ENCODE measurements at regions not wholly inside any gene's neighbourhood (a gene's known extent, or its start where the extent isn't known, plus 50 kb on each side); places are given as distances from the start of the nearest gene placed in this dataset.

GRCh38 chr2:5824126-5824525, 131.9 kb downstream of the SOX11 start:
- H3K9me3 ChIP-seq: no peaks in the 10 kb centered on the region
- H3K4me1 ChIP-seq: no peaks in the 10 kb centered on the region
- TF ChIP-seq POLR2A (IDR thresholded peaks at IDR 0.05): no peak
- no peak for TF ChIP-seq CTCF (IDR thresholded peaks at IDR 0.05)
- H3K4me3 ChIP-seq: no peak overlapping the region
- H3K27me3 ChIP-seq: no peaks in the 10 kb centered on the region
- no peak overlapping the region for H3K27ac ChIP-seq
- DNase-seq: no peak
- H3K36me3 ChIP-seq: no peaks in the 10 kb centered on the region

GRCh38 chr2:5825686-5826085, 133.5 kb downstream of the SOX11 start:
- no peaks in the 10 kb centered on the region for H3K36me3 ChIP-seq
- H3K27ac ChIP-seq: no peak overlapping the region
- H3K27me3 ChIP-seq: no peaks in the 10 kb centered on the region
- no peaks in the 10 kb centered on the region for H3K9me3 ChIP-seq
- H3K4me3 ChIP-seq: no peak overlapping the region
- no peaks in the 10 kb centered on the region for H3K4me1 ChIP-seq
- TF ChIP-seq CTCF (IDR thresholded peaks at IDR 0.05): no peak
- TF ChIP-seq POLR2A (IDR thresholded peaks at IDR 0.05): no peak
- DNase-seq: no peak

GRCh38 chr2:5826979-5827655, 134.9 kb downstream of the SOX11 start:
- Histone ChIP-seq H3K27me3 (no peaks in the 10 kb centered on the region), H3K4me1 (no peaks in the 10 kb centered on the region), H3K27ac (no peak overlapping the region), H3K4me3 (no peak overlapping the region), H3K36me3 (no peaks in the 10 kb centered on the region), H3K9me3 (no peaks in the 10 kb centered on the region)
- TF ChIP-seq POLR2A (IDR thresholded peaks at IDR 0.05) (no peak), CTCF (IDR thresholded peaks at IDR 0.05) (no peak)
- no peak for DNase-seq

DNA sequence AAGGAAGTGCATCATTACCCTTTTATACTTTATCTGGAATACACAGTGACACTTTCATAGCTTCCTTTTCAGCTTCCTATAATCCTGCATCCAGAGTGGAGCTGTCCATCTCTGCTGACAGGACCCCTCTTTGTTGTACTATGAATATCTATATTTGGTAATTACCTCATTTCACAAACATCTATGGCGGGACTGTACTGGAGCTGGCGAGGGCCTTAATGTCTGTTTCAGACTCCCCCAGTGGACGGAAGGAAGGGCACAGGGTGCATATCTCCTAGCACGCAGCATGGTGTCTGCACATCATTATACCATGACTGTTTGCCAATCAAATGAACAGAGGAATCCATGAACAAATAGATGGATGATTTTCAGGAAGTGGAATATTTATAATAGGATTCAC, 142.3 kb downstream of the SOX11 start:
- H3K4me3 ChIP-seq: no peak overlapping the region
- no peaks in the 10 kb centered on the region for H3K4me1 ChIP-seq
- no peaks in the 10 kb centered on the region for H3K9me3 ChIP-seq
- no peak for TF ChIP-seq POLR2A (IDR thresholded peaks at IDR 0.05)
- TF ChIP-seq CTCF (IDR thresholded peaks at IDR 0.05): no peak
- no peaks in the 10 kb centered on the region for H3K27me3 ChIP-seq
- H3K36me3 ChIP-seq: no peaks in the 10 kb centered on the region
- DNase-seq: no peak
- no peak overlapping the region for H3K27ac ChIP-seq

- no peaks in the 10 kb centered on the region for H3K36me3 ChIP-seq
- TF ChIP-seq CTCF (IDR thresholded peaks at IDR 0.05) (no peak), POLR2A (IDR thresholded peaks at IDR 0.05) (no peak)
- H3K4me1 ChIP-seq: no peaks in the 10 kb centered on the region
- DNase-seq: no peak
- H3K9me3 ChIP-seq: no peaks in the 10 kb centered on the region
- no peak overlapping the region for H3K4me3 ChIP-seq
- H3K27ac ChIP-seq: no peak overlapping the region
- no peaks in the 10 kb centered on the region for H3K27me3 ChIP-seq
Measured at GRCh38 chr2:5839550-5839949, 147.4 kb downstream of the SOX11 start.

DNA sequence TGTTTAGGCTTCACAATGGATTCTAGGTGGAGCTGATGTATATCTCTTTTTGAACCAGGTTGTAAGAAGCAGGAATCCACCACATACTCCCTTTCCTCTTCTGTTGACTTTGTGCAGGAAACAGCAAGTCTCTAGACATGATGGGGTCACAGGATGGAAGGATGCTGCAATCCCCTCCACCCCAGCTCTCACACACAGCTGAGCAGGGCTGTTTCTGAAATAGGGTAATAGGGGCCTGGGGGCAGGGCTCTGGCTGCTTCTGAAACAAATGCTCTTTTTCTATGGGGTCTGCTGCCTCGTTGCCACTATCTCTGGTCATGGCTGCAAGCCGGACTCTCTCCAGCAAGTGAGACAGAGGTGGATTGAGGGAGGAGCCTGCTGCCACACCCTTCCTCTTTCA, 148.9 kb downstream of the SOX11 start:
- DNase-seq: no peak
- no peaks in the 10 kb centered on the region for H3K36me3 ChIP-seq
- H3K4me1 ChIP-seq: no peaks in the 10 kb centered on the region
- H3K27ac ChIP-seq: no peak overlapping the region
- no peaks in the 10 kb centered on the region for H3K27me3 ChIP-seq
- TF ChIP-seq CTCF (IDR thresholded peaks at IDR 0.05) (no peak), POLR2A (IDR thresholded peaks at IDR 0.05) (no peak)
- H3K9me3 ChIP-seq: no peaks in the 10 kb centered on the region
- H3K4me3 ChIP-seq: no peak overlapping the region

Measured in Peyer's patch (tissue), 4 donors.